ENCODE measurements at regions not wholly inside any gene's neighbourhood (a gene's known extent, or its start where the extent isn't known, plus 50 kb on each side); places are given as distances from the start of the nearest gene placed in this dataset.

GRCh38 chr13:62360609-62361008, 945.0 kb upstream of the PCDH20 start:
- Histone ChIP-seq H3K9ac (ENCODE audit: low read length) (no peak overlapping the region), H3K27me3 (ENCODE audit: insufficient read depth, low read length) (no peaks in the 10 kb centered on the region), H3K9me3 (ENCODE audit: control insufficient read depth in 1 of 2, insufficient read depth in 1 of 2, low read depth in 1 of 2, low read length in 2 of 2) (no peaks in the 10 kb centered on the region), H3K79me2 (ENCODE audit: insufficient read depth, low read length) (no peaks in the 10 kb centered on the region), H3K27ac (ENCODE audit: low read depth, low read length) (no peak overlapping the region), H4K20me1 (ENCODE audit: insufficient read depth) (no peaks in the 10 kb centered on the region; the same call in 1 of the 2 replicates), H2AFZ (ENCODE audit: low read depth, low read length, poor library complexity, severe bottlenecking) (no peak overlapping the region), H3K9me2 (ENCODE audit: insufficient read depth) (no peaks in the 10 kb centered on the region), H3K4me3 (replicated peaks in 1 of 2; ENCODE audit: low read depth in 1 of 2, low read length in 2 of 2) (no peak overlapping the region), H3K36me3 (ENCODE audit: control insufficient read depth in 1 of 2, insufficient read depth in 2 of 2, low read length in 2 of 2) (no peaks in the 10 kb centered on the region), H3K4me1 (ENCODE audit: control insufficient read depth in 1 of 2, insufficient read depth in 2 of 2, low read length in 2 of 2) (no peaks in the 10 kb centered on the region), H3K4me2 (ENCODE audit: low read length) (no peak overlapping the region)
- ChIA-PET CTCF (interaction anchor here (1.0 kb wide), 1 partner anchor 346 kb away, joined by 3 read pairs; no protein-coding TSS in a partner anchor), POLR2A (no interaction called here), RAD21 (ENCODE audit: low non-redundant PET in 1 of 2, low total read pairs in 2 of 2, uncharacterized antibody in 2 of 2, unreplicated experiment in 2 of 2) (no interaction called here)
- no TSS peak for BruUV-seq (replicated peaks)
- TF ChIP-seq MAX (IDR thresholded peaks at IDR 0.05) (no peak), JUND (IDR thresholded peaks at IDR 0.05) (no peak), ZBTB33 (IDR thresholded peaks at IDR 0.05; ENCODE audit: extremely low read depth, insufficient replicate concordance, low read length) (no peak), ATF3 (IDR thresholded peaks at IDR 0.05) (no peak), CBX3 (IDR thresholded peaks at IDR 0.05; ENCODE audit: low read depth) (no peak), SP1 (IDR thresholded peaks at IDR 0.05; ENCODE audit: low read depth) (no peak), REST (IDR thresholded peaks at IDR 0.05; ENCODE audit: low read depth) (no peak), POLR2A (IDR thresholded peaks at IDR 0.05; ENCODE audit: borderline replicate concordance, extremely low read depth, insufficient read depth, insufficient read length) (no peak), ELF1 (IDR thresholded peaks at IDR 0.05; ENCODE audit: borderline replicate concordance, low read depth) (no peak), TCF7L2 (IDR thresholded peaks at IDR 0.05; ENCODE audit: borderline replicate concordance, extremely low read depth, insufficient read depth, insufficient read length) (no peak)
- ATAC-seq (no peak), DNase-seq (ENCODE audit: low read depth, low spot score) (no peak)
- intact Hi-C loops (cut with micrococcal nuclease): no loop called here

Measured in HCT116 (cell line).